Activated CD8-positive, alpha-beta memory T cell treated with anti-CD3 and anti-CD28 coated beads for 36 hours (primary cell): ENCODE measurements at regions not wholly inside any gene's neighbourhood (a gene's known extent, or its start where the extent isn't known, plus 50 kb on each side); places are given as distances from the start of the nearest gene placed in this dataset.

Experiments used
- CTCF ChIA-PET: fragments of 350-600 bp; sonication (Branson Sonifier 250); formaldehyde crosslinking; loops from one replicate; lab custom pipeline; 2021; ENCODE audit warnings: antibody characterized with exemption; lab: Charles Lee
- POLR2A ChIA-PET: fragments of 350-600 bp; sonication (Branson Sonifier 250); formaldehyde crosslinking; loops from one replicate; lab custom pipeline; 2021; ENCODE audit warnings: antibody characterized with exemption; lab: Charles Lee

DNA sequence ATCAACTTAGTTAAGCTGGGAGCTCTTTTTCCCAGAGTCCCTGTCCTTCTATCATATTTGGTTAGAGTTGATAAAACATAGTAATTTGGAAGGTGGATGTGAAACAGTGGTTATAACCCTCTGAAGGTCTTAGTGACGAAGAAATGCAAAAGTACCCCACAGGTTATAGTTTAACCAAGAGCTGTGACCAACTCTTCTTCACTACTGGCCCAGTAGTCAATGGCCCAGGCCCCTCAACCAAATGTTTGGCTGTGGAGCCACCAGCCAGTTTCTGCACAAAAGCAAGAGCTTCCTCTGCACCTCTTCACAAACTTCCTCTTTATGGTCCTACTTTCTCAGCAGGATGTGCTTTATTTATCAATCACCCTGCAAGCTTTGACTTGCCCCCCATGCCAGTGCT is 132.6 kb downstream of the BMP4 start:
- ChIA-PET POLR2A (no interaction called here), CTCF (no interaction called here)

DNA sequence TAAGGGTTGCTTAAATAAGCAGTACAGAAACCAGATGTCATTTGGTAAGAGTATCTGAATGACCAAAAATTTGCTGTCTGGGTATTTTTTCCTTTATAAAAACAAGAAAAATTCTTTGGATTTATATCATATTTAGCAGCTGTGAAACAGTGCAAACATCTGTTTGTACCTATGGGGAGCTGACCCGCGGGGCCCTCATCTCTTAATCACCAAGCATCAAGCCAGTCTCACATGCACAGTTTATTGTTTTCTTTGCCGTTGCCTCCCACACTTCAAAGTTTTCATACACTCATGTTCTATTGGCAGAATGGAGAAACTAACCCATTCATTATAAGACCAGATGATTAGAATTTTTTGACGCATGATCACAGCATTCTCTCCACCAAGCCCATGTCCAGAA is 142.2 kb downstream of the BMP4 start:
- ChIA-PET CTCF (no interaction called here), POLR2A (no interaction called here)

DNA sequence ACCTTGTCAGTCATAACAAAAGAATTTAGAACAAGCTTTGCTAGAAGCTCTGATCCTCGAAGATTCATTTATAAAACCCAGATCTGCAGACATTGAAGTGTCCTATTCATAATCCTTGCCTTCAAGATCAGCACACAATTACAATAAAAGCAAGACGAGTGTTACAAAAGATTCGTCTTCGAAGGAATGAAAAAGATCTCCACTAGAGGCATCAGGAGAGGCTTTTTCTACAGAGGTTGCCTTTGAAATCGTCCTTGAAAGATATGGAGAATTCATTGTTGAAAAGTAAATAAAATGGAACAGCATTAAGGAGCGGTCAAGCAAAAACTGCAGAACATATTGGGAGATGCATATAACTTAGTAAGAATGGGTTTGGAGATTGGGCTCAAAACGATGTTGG is 146.4 kb downstream of the BMP4 start:
- POLR2A ChIA-PET = no interaction called here
- CTCF ChIA-PET = no interaction called here

DNA sequence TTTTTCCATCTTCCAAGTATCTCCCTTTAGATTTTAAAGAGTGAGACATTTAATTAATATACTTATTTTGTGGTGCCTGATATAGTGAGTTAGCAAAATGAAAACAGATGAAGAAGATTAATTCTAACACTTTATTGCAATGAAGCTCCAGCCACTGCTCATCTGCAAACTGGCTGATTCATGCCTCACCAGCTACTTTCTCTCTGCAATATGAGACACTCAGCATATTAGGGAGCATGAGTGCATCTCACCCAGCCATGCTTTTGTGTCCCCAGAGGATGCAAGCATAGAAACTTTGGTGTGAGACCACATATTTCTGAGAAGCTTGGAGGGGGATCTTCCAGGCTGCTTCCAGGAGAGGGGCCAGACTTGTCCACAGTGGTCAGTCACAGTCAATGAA is 148.6 kb downstream of the BMP4 start:
- ChIA-PET POLR2A (no interaction called here), CTCF (no interaction called here)

DNA sequence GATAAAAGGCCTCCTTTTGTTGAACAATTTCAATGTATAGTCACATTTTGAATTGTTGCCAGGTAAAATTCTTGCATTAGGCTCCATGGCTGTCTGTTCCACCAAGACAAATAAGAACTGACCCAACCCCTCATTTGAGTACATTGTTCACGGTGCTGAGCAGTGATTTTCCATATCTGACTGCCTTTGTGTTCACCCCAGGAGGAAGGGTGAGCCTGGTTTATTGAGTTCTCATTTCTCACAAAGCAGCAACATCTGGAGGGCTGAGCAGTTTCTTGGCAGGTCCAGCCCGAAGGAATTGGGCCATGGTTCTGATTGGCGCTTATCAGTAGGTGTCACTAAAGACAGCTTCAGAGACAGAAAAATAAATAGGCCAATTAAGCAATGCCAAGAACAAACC is 149.1 kb downstream of the BMP4 start:
- ChIA-PET CTCF (no interaction called here), POLR2A (no interaction called here)

DNA sequence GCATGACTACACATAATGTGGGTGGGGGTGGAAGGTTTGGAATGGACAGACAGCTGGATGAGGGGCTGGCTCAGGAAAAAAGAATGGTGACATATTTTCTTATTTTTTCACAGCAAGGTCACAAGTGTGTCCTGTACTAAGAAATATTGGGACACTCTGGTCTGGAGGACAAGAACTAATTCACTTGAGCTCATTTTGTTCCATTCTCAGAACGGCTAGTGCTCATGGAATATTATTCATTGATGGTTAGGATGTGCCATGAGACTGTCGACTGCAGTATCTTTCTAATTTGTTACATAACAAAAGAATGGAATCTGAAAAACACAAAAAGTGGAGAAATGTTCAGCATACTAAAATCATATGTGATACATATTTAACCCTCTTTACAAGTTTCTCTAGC is 149.5 kb downstream of the BMP4 start:
- POLR2A ChIA-PET = no interaction called here
- CTCF ChIA-PET = no interaction called here

DNA sequence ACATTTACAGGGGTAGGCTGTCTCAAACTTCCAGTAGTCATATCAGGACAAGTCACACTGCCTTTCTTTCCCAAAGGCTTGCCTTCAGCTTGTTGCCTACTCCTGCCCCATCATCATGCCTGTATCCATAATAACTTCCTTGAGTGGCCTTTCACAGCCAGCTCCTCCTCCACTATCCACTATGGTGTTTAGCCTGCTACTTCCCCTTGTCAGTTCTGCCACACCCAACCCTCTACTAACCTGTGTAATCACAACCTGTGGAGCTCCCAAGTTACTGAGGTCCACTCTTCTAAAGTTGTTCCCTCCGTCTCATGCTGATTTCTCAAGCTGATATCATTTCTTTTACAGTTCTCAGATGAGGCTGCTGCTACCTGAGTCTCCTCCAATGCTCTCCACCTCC is 159.9 kb downstream of the BMP4 start:
- POLR2A ChIA-PET = no interaction called here

DNA sequence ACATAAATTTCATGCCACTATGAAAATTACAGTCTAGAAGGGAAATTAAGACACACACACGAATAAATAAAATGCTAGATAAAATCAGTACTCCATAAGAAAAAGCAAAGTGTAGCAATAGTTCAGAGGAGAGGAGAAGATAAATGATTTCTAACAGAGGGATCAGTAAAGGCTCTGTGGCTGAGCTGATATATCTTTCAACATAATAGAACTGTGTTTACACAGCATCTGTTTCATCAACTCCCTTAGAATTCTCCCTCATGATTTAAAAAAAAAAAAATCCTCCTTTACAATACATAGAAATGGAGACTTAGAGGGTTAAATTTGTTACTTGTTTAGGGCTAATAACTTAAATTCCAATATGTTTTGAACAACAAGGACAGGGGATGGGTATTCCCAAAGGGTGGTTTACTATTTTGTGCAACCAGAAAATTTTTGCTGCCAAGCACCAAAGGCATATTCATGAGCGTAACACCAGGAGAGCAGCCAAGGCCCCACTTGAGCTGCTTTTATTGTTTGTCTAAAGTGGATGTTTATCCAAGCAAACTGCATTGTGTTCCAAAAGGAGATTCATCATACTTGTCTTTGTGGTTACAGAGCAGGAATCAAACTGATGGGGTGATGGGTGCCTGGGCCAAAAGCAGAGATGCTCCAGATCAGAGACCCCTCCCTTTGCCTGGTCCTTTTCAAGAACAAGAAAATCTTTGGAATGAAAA is 162.7 kb downstream of the BMP4 start:
- ChIA-PET CTCF (no interaction called here), POLR2A (no interaction called here)

More for the DNA sequence above, 159.9 kb downstream of the BMP4 start:
- CTCF ChIA-PET = no interaction called here

DNA sequence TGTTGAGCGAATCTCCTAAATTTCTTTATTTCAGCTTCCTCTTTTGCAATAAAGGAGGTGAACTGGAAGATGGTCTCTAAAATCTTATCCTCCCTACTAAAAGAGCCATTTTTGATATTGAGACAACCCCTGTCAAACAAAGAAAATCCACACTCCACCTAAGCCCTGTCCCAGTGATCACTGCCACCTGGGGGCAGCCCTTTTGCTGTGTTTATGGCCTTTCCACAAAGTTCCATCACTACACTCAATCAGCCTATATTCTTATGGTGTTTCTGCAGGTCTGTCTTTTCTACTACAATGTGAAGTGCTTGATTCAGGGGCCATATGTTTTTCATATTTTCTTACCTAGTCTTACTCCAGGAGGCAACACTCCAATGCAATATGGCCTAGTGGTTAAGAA is 163.7 kb downstream of the BMP4 start:
- POLR2A ChIA-PET = no interaction called here
- CTCF ChIA-PET = no interaction called here

DNA sequence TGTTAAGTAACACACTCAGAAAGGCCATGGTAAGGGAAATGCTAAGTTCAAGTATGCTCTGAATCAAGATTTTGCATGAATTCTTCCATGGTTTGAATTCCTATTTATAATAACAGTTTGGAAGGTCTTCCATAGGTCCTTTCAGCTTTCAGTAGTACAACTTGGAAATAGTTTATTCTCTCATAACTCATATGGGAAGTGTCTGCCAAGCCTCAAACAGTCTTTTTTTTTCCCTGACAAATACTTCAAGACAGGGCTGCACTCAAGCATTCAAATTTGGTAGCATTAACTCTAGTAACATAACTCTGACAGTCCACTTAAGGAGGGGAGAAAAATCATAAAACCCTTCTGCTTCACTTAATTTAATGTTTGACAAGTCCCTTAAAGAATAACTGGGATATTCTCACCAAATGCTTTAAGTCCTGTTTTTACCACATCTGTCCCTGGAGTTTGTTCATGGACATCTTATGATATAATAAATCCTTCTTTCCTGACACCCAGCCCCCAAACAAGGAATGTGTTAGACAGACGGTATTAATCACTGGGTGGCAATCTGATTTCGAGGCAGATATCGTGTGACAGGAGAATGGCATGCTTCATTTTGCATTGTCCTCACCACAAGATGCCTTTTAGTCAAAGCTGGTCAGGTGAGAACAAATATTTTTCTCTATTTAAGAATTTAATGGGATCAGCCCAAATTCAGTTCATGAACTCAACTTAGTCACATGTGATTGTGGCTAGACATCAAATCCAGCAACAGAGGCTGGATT is 165.7 kb downstream of the BMP4 start:
- ChIA-PET CTCF (no interaction called here), POLR2A (no interaction called here)

DNA sequence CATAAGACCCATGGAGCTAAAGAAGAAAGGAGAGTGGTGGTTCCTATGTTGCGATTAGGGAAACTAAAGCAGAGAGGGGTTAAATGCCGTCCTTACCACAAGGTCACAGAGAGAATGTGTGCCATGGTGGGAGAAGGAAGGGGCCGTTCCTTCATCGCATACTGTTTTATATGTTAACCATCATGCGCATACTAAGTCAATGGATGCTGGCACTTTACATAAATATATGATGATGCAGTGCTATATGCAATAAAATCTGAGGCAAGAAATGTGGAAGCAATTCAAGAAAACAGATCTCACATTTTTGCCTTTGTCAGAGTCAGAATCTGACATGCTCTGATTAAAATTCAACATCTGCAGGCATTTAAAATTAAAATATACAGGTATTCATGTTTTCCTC is 168.1 kb downstream of the BMP4 start:
- POLR2A ChIA-PET = no interaction called here
- CTCF ChIA-PET = no interaction called here

DNA sequence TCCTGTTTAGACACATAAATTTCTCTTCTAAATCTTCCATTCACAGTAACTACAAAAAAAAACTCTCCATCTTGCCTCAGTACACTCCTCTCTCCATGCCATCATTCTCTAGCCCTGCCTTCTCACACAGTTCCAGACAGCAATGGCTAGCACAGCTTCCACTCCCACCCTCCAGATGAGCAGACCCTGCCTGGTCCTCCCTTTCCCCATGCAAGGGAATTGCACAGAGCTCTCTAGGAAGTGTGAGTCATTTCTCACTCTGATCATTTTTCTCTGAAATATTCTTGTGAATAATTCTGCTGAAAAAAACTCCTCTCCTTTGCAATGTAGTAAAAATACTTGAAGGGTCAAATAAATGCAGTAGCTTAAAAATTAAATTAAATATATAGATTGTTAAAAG is 170.6 kb downstream of the BMP4 start:
- CTCF ChIA-PET = no interaction called here
- POLR2A ChIA-PET = no interaction called here

DNA sequence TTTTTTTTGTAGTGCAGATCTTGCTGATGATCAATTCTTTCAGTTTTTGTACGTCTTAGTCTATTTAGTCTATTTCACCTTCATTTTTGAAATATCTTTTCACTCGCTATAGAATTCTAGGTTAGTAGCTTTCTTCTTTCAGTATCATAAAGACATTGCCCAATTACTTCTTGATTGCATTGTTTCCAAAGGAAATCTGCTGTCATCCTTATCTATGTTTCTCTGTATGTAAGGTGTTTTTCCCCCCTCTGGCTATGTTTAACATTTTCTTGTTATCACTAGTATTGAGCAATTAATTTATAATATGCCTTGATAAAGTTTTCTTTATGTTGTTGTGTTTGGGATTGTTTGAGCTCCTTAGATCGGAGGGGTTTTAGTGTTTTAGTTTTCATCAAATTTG is 171.9 kb downstream of the BMP4 start:
- POLR2A ChIA-PET = no interaction called here
- CTCF ChIA-PET = no interaction called here

DNA sequence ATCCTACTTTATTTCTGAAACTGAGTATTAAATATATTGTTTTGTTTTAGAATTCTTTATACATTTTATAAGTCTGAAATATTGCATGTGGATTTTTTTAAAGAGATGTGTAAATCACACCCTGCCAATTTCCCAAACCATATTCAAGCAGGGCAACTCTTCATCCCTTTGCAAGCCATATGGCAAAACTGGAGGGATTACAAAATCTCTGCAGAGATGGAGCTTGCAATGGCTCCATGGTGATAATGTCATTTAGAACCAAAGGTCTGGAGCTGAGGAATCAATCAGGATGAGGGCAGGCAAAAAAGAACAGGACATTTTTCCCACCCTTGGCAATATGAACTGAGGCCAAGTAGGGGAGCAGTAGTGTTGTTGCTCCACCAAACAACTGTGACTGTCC is 173.4 kb downstream of the BMP4 start:
- ChIA-PET POLR2A (no interaction called here), CTCF (no interaction called here)

DNA sequence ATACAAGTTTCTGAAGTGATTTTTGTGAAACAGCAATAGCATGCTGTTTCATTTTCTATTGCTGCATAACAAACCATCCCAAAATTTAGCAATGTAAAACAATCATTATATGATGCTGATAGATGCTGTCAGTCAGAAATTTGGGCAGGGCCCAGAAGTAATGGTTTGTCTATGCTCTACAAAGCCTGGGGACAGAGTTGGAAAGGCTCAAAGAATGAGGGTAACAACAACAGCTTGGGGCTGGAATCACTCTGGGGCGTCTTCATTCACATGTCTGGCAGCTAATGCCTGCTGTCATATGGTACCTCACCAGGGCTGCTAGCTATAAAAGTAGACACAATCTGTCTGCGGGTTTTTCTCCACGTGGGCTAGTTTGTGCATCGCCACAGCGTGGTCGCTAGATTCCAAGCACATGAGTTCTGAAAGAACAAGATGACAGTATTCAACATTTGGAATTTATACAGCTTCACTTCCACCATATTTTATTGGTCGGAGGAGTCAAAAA is 176.5 kb downstream of the BMP4 start:
- ChIA-PET CTCF (no interaction called here), POLR2A (no interaction called here)

DNA sequence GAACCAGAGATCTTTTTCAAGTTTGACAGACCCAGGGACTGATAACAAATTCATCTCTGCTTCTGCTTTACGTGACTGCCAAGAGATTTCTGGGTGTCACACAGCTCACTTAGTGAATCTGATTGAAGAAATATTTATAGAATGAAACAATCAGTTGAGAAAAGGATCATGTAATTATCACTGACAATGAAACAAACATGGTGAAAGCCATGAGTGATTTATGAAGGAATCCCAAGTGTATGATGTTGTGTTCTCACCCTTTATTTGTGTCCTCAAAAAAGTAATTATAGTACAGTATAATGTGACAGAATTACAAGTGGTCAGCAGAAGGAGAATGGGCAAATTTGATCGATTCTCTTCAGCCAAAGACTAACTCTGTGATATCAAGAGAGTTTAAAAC is 177.3 kb downstream of the BMP4 start:
- ChIA-PET CTCF (no interaction called here), POLR2A (no interaction called here)

DNA sequence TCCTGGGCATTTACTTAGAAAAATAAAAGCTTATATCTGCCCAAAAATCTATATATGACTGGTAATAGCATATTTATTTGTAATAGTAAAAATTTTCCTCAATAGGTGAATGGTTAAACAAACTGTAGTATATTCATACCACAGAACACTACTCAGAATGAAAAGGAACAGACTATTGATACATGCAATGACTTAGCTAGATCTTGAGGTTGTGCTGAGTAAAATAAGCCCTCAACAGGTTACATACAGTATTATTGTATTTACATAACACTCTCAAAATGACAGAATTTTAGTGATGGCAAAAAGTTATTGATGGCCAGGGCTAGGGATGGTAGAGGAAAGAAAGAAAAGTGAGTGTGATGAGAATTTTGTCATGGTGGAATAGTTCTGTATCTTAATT is 178.4 kb downstream of the BMP4 start:
- POLR2A ChIA-PET = no interaction called here
- CTCF ChIA-PET = no interaction called here

DNA sequence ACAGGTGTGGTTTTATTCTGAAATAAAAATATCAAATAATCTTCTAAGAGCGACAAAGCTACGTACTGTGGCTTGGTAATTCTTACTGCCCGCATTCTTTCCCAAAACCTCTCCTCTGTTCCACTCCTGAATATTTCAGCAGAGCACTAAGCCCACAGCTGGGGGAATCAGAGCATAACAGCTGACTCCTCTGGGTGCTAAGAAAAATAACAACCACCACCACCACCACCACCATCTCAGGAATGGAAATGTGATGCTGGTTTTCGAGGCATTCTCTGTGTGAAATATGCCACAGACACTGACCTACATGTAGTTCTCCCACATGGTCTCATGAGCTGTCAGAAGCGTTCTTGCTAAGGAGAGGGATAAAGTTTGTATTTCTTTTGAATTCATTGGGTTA is 183.7 kb downstream of the BMP4 start:
- CTCF ChIA-PET = no interaction called here
- POLR2A ChIA-PET = no interaction called here

DNA sequence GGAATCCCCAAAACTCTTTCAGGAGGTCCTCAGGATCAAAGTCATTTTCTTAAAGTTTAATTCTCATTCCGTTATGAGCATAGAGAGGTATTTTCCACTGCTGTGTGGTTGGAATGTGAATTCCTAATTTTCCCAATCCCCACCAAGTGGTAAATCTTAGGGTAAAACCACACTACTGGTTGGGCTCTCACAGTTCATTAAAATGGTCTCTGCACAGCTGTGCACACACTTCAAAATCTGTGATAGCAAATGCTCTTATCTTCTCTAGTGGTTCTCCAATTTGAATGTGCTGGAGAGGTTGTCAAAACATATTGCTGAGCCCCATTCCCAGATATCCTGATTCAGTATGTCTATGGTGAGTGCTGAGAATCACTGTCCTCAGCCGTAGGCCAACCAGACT is 189.1 kb downstream of the BMP4 start:
- POLR2A ChIA-PET = no interaction called here

DNA sequence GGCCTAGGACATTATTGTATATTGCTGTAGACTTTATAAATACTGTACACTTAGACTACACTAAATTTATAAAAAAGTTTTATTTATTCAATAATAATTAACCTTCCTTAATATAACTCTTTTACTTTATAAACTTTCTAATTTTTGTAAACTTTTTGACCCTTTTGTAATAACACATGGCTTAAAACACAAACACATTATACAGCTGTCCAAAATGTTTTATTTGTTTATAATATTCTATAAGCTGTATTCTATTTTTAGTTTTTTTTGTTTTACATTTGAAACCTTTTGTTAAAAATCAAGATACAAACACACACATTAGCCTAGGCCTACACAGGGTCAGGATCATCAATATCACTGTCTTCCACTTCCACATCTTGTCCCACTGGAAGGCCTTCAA is 190.0 kb downstream of the BMP4 start:
- POLR2A ChIA-PET = no interaction called here
- CTCF ChIA-PET = no interaction called here

More for the DNA sequence above, 189.1 kb downstream of the BMP4 start:
- CTCF ChIA-PET = no interaction called here

DNA sequence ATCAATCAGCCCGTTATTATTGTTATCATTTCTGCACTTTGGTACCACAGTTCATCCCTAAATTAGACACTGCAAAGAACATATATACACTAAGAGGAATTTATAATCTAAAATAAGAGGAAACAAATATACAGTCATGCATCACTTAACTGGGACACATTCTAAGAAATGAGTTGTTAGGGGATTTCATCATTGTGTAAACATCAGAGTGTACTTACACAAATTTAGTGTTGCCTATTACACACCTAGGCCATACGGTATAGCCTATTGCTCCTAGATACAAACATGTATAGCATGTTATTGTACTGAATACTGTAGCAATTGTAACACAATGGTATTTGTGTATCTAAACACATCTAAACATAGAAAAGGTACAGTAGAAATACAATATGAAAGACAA is 190.5 kb downstream of the BMP4 start:
- POLR2A ChIA-PET = no interaction called here
- CTCF ChIA-PET = no interaction called here
